ENCODE measurements at regions not wholly inside any gene's neighbourhood (a gene's known extent, or its start where the extent isn't known, plus 50 kb on each side); places are given as distances from the start of the nearest gene placed in this dataset.

- no peak overlapping the region for H3K4me3 ChIP-seq (ENCODE audit: low read length in 3 of 3)
- no peaks in the 10 kb centered on the region for H3K36me3 ChIP-seq (ENCODE audit: control insufficient read depth in 3 of 3, insufficient read depth in 3 of 3, low read length in 3 of 3)
- H3K9me3 ChIP-seq (ENCODE audit: control insufficient read depth in 3 of 3, low read length in 3 of 3), result peaks cover 0 to 2% (median 0%) of the 10 kb centered on the region in 3 donors
Observed at GRCh38 chr4:120406960-120407359, 340.3 kb upstream of the MAD2L1 start.

GRCh38 chr4:120403296-120403695, 336.6 kb upstream of the MAD2L1 start:
- H3K27me3 ChIP-seq (ENCODE audit: control insufficient read depth in 3 of 3, insufficient read depth in 3 of 3, low read length in 3 of 3), result no peaks in the 10 kb centered on the region
- H3K9ac ChIP-seq (ENCODE audit: low read depth in 1 of 3, low read length in 3 of 3), result no peak overlapping the region
- no peaks in the 10 kb centered on the region for H3K36me3 ChIP-seq (ENCODE audit: control insufficient read depth in 3 of 3, insufficient read depth in 3 of 3, low read length in 3 of 3)
- H3K27ac ChIP-seq (ENCODE audit: low read depth, low read length), result no peak overlapping the region
- H3K4me3 ChIP-seq (ENCODE audit: low read length in 3 of 3), result no peak overlapping the region
- no peaks in the 10 kb centered on the region for H3K4me1 ChIP-seq (ENCODE audit: control insufficient read depth in 3 of 3, insufficient read depth in 3 of 3, low read length in 3 of 3)
- no peaks in the 10 kb centered on the region for H3K9me3 ChIP-seq (ENCODE audit: control insufficient read depth in 3 of 3, low read length in 3 of 3)

More at GRCh38 chr4:120406960-120407359, 340.3 kb upstream of the MAD2L1 start:
- Histone ChIP-seq H3K27me3 (ENCODE audit: control insufficient read depth in 3 of 3, insufficient read depth in 3 of 3, low read length in 3 of 3) (no peaks in the 10 kb centered on the region), H3K9ac (ENCODE audit: low read depth in 1 of 3, low read length in 3 of 3) (no peak overlapping the region), H3K4me1 (ENCODE audit: control insufficient read depth in 3 of 3, insufficient read depth in 3 of 3, low read length in 3 of 3) (no peaks in the 10 kb centered on the region), H3K27ac (ENCODE audit: low read depth, low read length) (no peak overlapping the region)

GRCh38 chr4:120400441-120400840, 333.8 kb upstream of the MAD2L1 start:
- Histone ChIP-seq H3K27me3 (ENCODE audit: control insufficient read depth in 3 of 3, insufficient read depth in 3 of 3, low read length in 3 of 3) (no peaks in the 10 kb centered on the region), H3K4me3 (ENCODE audit: low read length in 3 of 3) (no peak overlapping the region), H3K27ac (ENCODE audit: low read depth, low read length) (no peak overlapping the region), H3K36me3 (ENCODE audit: control insufficient read depth in 3 of 3, insufficient read depth in 3 of 3, low read length in 3 of 3) (no peaks in the 10 kb centered on the region), H3K9ac (ENCODE audit: low read depth in 1 of 3, low read length in 3 of 3) (no peak overlapping the region), H3K4me1 (ENCODE audit: control insufficient read depth in 3 of 3, insufficient read depth in 3 of 3, low read length in 3 of 3) (no peaks in the 10 kb centered on the region), H3K9me3 (ENCODE audit: control insufficient read depth in 3 of 3, low read length in 3 of 3) (no peaks in the 10 kb centered on the region)

- H3K9me3 ChIP-seq (ENCODE audit: control insufficient read depth in 3 of 3, low read length in 3 of 3), result no peaks in the 10 kb centered on the region
- no peak overlapping the region for H3K9ac ChIP-seq (ENCODE audit: low read depth in 1 of 3, low read length in 3 of 3)
- no peaks in the 10 kb centered on the region for H3K4me1 ChIP-seq (ENCODE audit: control insufficient read depth in 3 of 3, insufficient read depth in 3 of 3, low read length in 3 of 3)
- H3K27me3 ChIP-seq (ENCODE audit: control insufficient read depth in 3 of 3, insufficient read depth in 3 of 3, low read length in 3 of 3), result no peaks in the 10 kb centered on the region
- H3K27ac ChIP-seq (ENCODE audit: low read depth, low read length), result no peak overlapping the region
- no peaks in the 10 kb centered on the region for H3K36me3 ChIP-seq (ENCODE audit: control insufficient read depth in 3 of 3, insufficient read depth in 3 of 3, low read length in 3 of 3)
- H3K4me3 ChIP-seq (ENCODE audit: low read length in 3 of 3), result no peak overlapping the region
Observed at GRCh38 chr4:120399826-120400225, 333.2 kb upstream of the MAD2L1 start.

- Histone ChIP-seq H3K27me3 (ENCODE audit: control insufficient read depth in 3 of 3, insufficient read depth in 3 of 3, low read length in 3 of 3) (no peaks in the 10 kb centered on the region), H3K4me3 (ENCODE audit: low read length in 3 of 3) (no peak overlapping the region), H3K27ac (ENCODE audit: low read depth, low read length) (no peak overlapping the region), H3K36me3 (ENCODE audit: control insufficient read depth in 3 of 3, insufficient read depth in 3 of 3, low read length in 3 of 3) (no peaks in the 10 kb centered on the region), H3K9ac (ENCODE audit: low read depth in 1 of 3, low read length in 3 of 3) (no peak overlapping the region), H3K4me1 (ENCODE audit: control insufficient read depth in 3 of 3, insufficient read depth in 3 of 3, low read length in 3 of 3) (no peaks in the 10 kb centered on the region), H3K9me3 (ENCODE audit: control insufficient read depth in 3 of 3, low read length in 3 of 3) (no peaks in the 10 kb centered on the region)
Observed at GRCh38 chr4:120395746-120396145, 329.1 kb upstream of the MAD2L1 start.

GRCh38 chr4:120355881-120356280, 289.2 kb upstream of the MAD2L1 start:
- H3K9me3 ChIP-seq (ENCODE audit: control insufficient read depth in 3 of 3, low read length in 3 of 3), result no peaks in the 10 kb centered on the region
- H3K36me3 ChIP-seq (ENCODE audit: control insufficient read depth in 3 of 3, insufficient read depth in 3 of 3, low read length in 3 of 3), result no peaks in the 10 kb centered on the region

GRCh38 chr4:120354381-120354780, 287.7 kb upstream of the MAD2L1 start:
- H3K27me3 ChIP-seq (ENCODE audit: control insufficient read depth in 3 of 3, insufficient read depth in 3 of 3, low read length in 3 of 3), result no peaks in the 10 kb centered on the region
- H3K9me3 ChIP-seq (ENCODE audit: control insufficient read depth in 3 of 3, low read length in 3 of 3), result no peaks in the 10 kb centered on the region
- no peaks in the 10 kb centered on the region for H3K4me1 ChIP-seq (ENCODE audit: control insufficient read depth in 3 of 3, insufficient read depth in 3 of 3, low read length in 3 of 3)
- H3K4me3 ChIP-seq (ENCODE audit: low read length in 3 of 3), result no peak overlapping the region
- H3K36me3 ChIP-seq (ENCODE audit: control insufficient read depth in 3 of 3, insufficient read depth in 3 of 3, low read length in 3 of 3), result no peaks in the 10 kb centered on the region
- H3K27ac ChIP-seq (ENCODE audit: low read depth, low read length), result no peak overlapping the region
- H3K9ac ChIP-seq (ENCODE audit: low read depth in 1 of 3, low read length in 3 of 3), result no peak overlapping the region

More at GRCh38 chr4:120355881-120356280, 289.2 kb upstream of the MAD2L1 start:
- no peak overlapping the region for H3K27ac ChIP-seq (ENCODE audit: low read depth, low read length)
- H3K9ac ChIP-seq (ENCODE audit: low read depth in 1 of 3, low read length in 3 of 3), result no peak overlapping the region
- H3K4me1 ChIP-seq (ENCODE audit: control insufficient read depth in 3 of 3, insufficient read depth in 3 of 3, low read length in 3 of 3), result no peaks in the 10 kb centered on the region
- H3K4me3 ChIP-seq (ENCODE audit: low read length in 3 of 3), result no peak overlapping the region
- H3K27me3 ChIP-seq (ENCODE audit: control insufficient read depth in 3 of 3, insufficient read depth in 3 of 3, low read length in 3 of 3), result no peaks in the 10 kb centered on the region

- no peak overlapping the region for H3K27ac ChIP-seq (ENCODE audit: low read depth, low read length)
- H3K36me3 ChIP-seq (ENCODE audit: control insufficient read depth in 3 of 3, insufficient read depth in 3 of 3, low read length in 3 of 3), result no peaks in the 10 kb centered on the region
- no peak overlapping the region for H3K4me3 ChIP-seq (ENCODE audit: low read length in 3 of 3)
- no peaks in the 10 kb centered on the region for H3K9me3 ChIP-seq (ENCODE audit: control insufficient read depth in 3 of 3, low read length in 3 of 3)
- no peaks in the 10 kb centered on the region for H3K27me3 ChIP-seq (ENCODE audit: control insufficient read depth in 3 of 3, insufficient read depth in 3 of 3, low read length in 3 of 3)
- no peaks in the 10 kb centered on the region for H3K4me1 ChIP-seq (ENCODE audit: control insufficient read depth in 3 of 3, insufficient read depth in 3 of 3, low read length in 3 of 3)
- no peak overlapping the region for H3K9ac ChIP-seq (ENCODE audit: low read depth in 1 of 3, low read length in 3 of 3)
Observed at GRCh38 chr4:120353235-120353634, 286.6 kb upstream of the MAD2L1 start.

- Histone ChIP-seq H3K9me3 (ENCODE audit: control insufficient read depth in 3 of 3, low read length in 3 of 3) (no peaks in the 10 kb centered on the region), H3K27ac (ENCODE audit: low read depth, low read length) (no peak overlapping the region), H3K9ac (ENCODE audit: low read depth in 1 of 3, low read length in 3 of 3) (no peak overlapping the region), H3K4me3 (ENCODE audit: low read length in 3 of 3) (no peak overlapping the region), H3K4me1 (ENCODE audit: control insufficient read depth in 3 of 3, insufficient read depth in 3 of 3, low read length in 3 of 3) (no peaks in the 10 kb centered on the region), H3K27me3 (ENCODE audit: control insufficient read depth in 3 of 3, insufficient read depth in 3 of 3, low read length in 3 of 3) (no peaks in the 10 kb centered on the region), H3K36me3 (ENCODE audit: control insufficient read depth in 3 of 3, insufficient read depth in 3 of 3, low read length in 3 of 3) (no peaks in the 10 kb centered on the region)
Observed at GRCh38 chr4:120352739-120353138, 286.1 kb upstream of the MAD2L1 start.

- H3K27ac ChIP-seq (ENCODE audit: low read depth, low read length), result no peak overlapping the region
- H3K9ac ChIP-seq (ENCODE audit: low read depth in 1 of 3, low read length in 3 of 3), result no peak overlapping the region
- no peak overlapping the region for H3K4me3 ChIP-seq (ENCODE audit: low read length in 3 of 3)
- H3K36me3 ChIP-seq (ENCODE audit: control insufficient read depth in 3 of 3, insufficient read depth in 3 of 3, low read length in 3 of 3), result no peaks in the 10 kb centered on the region
- H3K9me3 ChIP-seq (ENCODE audit: control insufficient read depth in 3 of 3, low read length in 3 of 3), result no peaks in the 10 kb centered on the region
- H3K4me1 ChIP-seq (ENCODE audit: control insufficient read depth in 3 of 3, insufficient read depth in 3 of 3, low read length in 3 of 3), result no peaks in the 10 kb centered on the region
- no peaks in the 10 kb centered on the region for H3K27me3 ChIP-seq (ENCODE audit: control insufficient read depth in 3 of 3, insufficient read depth in 3 of 3, low read length in 3 of 3)
Observed at GRCh38 chr4:120348948-120349347, 282.3 kb upstream of the MAD2L1 start.

- H3K27me3 ChIP-seq (ENCODE audit: control insufficient read depth in 3 of 3, insufficient read depth in 3 of 3, low read length in 3 of 3), result no peaks in the 10 kb centered on the region
- no peaks in the 10 kb centered on the region for H3K4me1 ChIP-seq (ENCODE audit: control insufficient read depth in 3 of 3, insufficient read depth in 3 of 3, low read length in 3 of 3)
- H3K4me3 ChIP-seq (ENCODE audit: low read length in 3 of 3), result no peak overlapping the region
- H3K9ac ChIP-seq (ENCODE audit: low read depth in 1 of 3, low read length in 3 of 3), result no peak overlapping the region
- H3K9me3 ChIP-seq (ENCODE audit: control insufficient read depth in 3 of 3, low read length in 3 of 3), result no peaks in the 10 kb centered on the region
- H3K27ac ChIP-seq (ENCODE audit: low read depth, low read length), result no peak overlapping the region
- no peaks in the 10 kb centered on the region for H3K36me3 ChIP-seq (ENCODE audit: control insufficient read depth in 3 of 3, insufficient read depth in 3 of 3, low read length in 3 of 3)
Observed at GRCh38 chr4:120348521-120348920, 281.9 kb upstream of the MAD2L1 start.
